HG02885 (cell line): ENCODE measurements at regions not wholly inside any gene's neighbourhood (a gene's known extent, or its start where the extent isn't known, plus 50 kb on each side); places are given as distances from the start of the nearest gene placed in this dataset.
"Not testable (repeated sequence)": the region's sequence is repeated elsewhere in the genome, so short reads cannot be mapped to it uniquely, and the experiment has no call there.

Experiments
- ATAC-seq: cut with Tn5 transposase; IDR thresholded peaks from one replicate; pipeline ENCODE4 v1.9.1; 2021; ENCODE audit warnings: mild to moderate bottlenecking; ENCODE audit not compliant: unreplicated experiment, poor library complexity

- ATAC-seq, result no peak
Observed at GRCh38 chr11:38612701-38613100, 2014.7 kb upstream of the RAG2 start.

GRCh38 chr11:38601371-38601770 is 2003.3 kb upstream of the RAG2 start:
- not testable (repeated sequence) for ATAC-seq

DNA sequence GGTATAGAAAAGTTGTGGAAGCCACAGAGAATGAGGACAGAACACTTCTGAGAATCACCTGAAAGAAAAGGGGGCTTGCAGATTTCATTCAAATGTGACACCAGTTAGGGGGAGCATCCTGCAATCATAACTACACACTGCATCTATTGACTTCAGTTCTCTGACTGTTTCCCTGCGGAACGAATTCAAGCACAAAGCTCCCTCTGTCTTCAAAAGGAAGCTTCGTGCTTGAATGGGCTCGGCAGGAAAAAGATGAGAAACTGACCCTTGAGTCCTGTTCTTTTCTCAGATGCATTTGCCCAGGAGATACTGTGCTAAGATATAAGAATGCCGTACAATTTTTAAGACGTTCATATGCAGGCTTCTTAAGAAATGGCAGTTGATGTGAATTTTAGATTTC is 2000.4 kb upstream of the RAG2 start:
- no peak for ATAC-seq

DNA sequence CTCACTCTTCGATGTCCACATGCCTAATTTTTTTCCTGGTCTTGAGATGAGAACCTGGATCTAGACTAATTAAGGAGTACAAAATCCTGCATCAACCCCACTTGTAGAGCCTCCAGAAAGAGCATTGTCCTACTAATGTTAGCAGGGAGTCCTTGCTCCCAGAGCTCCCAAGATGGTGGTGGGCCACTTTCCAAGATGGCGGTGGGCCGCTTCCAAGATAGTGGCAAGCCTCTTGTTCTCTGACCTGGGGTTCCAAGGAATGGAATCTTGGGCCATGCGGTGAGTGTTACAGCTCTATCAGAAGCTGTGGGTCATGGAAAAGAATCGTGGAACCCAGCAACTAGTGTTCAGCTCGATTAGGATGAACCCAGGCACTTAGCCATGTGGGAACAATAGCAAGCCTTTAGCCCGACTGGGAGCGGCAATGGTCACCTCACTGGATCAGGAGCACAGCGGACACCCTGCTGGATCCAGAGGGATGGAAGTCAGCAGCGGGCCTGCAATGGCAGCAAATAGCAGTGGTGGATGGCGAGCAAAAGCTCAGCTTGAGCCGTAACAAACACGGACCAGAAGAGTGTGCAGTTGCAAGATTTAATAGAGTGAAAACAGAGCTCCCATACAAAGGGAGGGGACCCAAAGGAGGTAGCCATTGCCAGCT is 1997.5 kb upstream of the RAG2 start:
- not testable (repeated sequence) for ATAC-seq

DNA sequence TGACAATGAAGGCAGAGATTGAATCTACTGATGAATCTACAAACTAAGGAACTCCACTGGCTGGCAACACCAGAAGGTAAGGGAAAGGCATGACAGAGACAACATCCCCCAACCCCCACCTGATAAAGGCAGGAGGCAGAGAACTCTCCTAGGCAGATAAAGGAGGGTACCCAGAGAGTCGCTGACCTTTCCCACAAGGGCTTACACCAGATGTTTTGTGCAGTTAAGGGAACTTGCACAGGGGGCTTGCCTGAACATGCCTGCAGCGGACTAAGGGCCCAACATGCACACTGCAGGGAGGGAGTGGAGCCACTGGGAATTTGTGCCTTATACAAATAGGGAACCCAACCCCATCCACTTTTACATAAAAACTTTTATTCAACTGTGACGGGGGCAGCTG is 1996.9 kb upstream of the RAG2 start:
- no peak for ATAC-seq

DNA sequence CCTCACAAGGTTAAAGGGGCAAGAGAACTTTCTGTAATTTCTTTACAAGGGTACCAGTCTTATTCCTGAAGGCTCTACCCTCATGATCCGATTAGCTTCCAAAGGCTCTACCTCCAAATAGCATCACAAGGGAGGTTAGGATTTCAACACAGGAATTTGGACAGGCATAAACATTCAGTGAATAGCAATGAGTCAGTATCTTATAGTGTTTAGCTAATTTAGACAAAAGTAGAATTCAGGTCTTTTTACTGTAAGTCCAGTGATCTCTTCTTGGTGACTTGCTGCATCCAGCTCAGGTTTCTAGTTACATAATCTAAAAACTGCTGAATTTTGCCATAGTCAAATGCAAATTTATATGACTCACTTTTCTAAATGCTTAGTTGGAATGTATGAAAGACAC is 1995.6 kb upstream of the RAG2 start:
- ATAC-seq, result no peak

- no peak for ATAC-seq
Observed at GRCh38 chr11:38582756-38583155, 1984.7 kb upstream of the RAG2 start.

GRCh38 chr11:38582151-38582550 is 1984.1 kb upstream of the RAG2 start:
- no peak for ATAC-seq

DNA sequence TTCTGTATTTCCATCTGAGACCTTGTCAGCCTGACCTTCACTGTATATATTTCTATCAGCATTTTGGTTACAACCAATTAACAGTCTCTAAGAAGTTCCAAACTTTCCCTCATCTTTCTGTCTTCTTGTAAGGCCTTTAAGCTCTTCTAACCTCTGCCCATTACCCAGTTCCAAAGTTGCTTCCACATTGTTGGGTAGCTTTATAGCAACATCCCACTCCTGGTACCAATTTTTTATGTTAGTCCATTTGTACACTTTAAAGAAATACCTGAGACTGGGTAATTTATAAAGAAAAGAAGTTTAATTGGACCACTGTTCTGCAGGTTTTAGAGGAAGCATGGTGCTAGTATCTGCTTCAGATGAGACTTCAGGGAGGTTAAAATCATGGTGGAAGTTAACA is 1979.7 kb upstream of the RAG2 start:
- no peak for ATAC-seq

- no peak for ATAC-seq
Observed at GRCh38 chr11:38562562-38562961, 1964.5 kb upstream of the RAG2 start.

DNA sequence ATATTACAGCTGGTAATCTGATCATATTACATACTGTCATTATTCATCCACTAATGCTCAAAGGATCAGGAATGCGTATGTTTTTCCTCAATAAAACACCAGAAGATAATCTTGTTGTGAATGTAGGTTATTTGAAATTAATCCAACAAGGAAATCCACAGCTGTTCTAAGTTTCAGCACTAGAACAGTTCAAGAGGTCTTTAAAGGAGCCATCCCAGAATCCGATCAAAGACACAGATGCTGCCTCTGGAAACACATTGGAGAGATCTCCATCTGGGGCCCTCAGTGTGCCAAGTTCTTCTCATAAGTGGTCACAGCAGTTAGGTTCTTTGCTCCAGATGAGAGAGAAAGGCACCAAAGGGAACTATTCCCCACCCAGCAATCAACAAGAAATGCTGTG is 1955.1 kb upstream of the RAG2 start:
- ATAC-seq, result no peak

DNA sequence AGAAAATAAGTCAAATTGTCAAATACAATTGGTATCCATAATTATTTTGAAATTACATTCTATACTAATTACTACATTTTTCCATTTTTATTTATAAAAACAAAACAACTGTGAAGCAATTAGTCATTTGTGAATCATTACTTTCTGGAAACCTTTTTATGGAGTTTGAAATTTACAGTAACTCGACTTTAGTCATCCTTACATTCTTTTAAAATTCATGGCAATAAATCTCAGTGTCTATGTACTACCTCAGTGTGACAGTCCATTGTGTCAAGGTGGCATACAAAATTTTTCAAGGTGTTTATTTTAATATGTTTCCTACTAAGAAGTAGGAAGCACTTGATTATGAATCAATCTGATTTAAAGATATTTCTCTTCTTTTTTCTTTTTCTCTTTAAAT is 1949.4 kb upstream of the RAG2 start:
- ATAC-seq, result no peak

DNA sequence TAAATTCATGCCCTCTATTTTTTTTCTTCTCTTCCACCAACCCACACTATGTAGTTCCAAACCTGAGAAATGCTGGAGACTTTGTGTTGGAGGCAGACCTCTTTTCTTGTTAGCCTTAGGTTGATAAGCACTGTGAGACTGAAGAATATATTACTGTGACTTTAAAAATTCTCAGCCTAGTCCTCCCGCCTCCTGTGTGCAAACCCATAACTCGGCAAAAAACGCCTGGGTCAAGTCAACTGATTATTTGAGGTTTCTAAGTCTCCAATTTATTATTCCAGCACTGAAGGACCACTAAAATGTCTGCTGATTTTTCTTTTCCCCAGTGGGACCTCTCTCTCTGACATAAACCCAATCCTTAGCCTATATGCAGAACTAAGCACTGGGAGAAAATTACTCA is 1946.0 kb upstream of the RAG2 start:
- ATAC-seq, result no peak

GRCh38 chr11:38543311-38543710 is 1945.3 kb upstream of the RAG2 start:
- ATAC-seq, result no peak

GRCh38 chr11:38538866-38539680 is 1941.0 kb upstream of the RAG2 start:
- ATAC-seq, result no peak

GRCh38 chr11:38530226-38530625 is 1932.2 kb upstream of the RAG2 start:
- ATAC-seq, result no peak

DNA sequence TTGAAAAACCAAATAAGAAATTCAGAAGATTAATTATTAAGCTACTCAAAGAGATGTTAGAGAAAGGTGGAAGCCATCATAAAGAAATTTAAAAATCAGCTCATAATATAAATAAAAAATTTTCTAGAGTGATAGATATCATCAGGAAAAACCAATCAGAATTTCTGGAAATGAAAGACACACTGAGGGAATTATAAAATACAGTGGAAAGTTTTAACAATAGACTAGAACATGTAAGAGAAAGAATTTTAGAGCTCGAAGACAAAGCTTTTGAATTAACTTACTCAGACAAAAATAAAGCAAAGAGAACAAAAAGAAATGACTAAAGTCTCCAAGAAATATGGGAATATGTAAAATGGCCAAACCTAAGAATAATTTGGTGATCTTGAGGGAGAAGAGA is 1926.9 kb upstream of the RAG2 start:
- no peak for ATAC-seq

DNA sequence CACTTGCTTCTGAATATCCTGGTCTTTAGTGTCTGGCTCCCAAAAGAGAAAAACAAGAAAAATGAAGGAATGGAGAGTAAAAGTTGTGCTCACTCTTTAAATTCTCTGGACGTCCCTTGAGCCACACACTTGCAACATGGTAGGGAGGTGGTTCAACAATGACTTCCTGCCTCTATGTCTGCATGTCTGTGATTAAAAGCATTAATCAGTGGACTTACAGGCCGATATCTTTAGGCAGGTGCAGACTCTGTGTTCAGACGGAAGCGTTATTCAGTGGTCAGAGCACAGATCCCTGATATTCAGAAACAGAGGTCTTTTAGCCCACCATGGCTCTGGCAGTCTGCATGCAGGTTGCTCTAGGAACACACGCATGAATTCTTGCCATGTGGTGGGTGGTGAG is 1920.0 kb upstream of the RAG2 start:
- ATAC-seq, result no peak

- ATAC-seq, result not testable (repeated sequence)
Observed at GRCh38 chr11:38512830-38513229, 1914.8 kb upstream of the RAG2 start.

DNA sequence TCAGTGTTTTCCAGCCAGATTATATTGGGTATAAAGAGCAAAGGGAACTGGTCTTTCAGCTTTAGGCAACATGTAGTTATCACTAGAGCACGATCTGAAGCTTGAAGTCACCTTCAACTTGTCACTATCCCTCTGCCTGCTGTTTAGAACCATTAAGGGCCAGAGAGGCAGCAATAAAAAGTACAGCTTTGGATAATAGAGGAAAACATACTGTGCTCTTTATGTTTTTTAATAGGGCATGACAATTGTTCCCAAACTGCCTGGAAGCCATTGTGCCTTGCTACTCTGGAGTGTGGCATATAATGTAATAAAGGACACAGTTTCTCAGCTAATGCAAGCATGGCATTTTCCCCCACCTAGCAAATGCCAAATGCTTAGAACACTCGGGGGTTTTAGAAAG is 1912.0 kb upstream of the RAG2 start:
- ATAC-seq, result no peak

- ATAC-seq, result no peak
Observed at GRCh38 chr11:38503876-38504275, 1905.8 kb upstream of the RAG2 start.

DNA sequence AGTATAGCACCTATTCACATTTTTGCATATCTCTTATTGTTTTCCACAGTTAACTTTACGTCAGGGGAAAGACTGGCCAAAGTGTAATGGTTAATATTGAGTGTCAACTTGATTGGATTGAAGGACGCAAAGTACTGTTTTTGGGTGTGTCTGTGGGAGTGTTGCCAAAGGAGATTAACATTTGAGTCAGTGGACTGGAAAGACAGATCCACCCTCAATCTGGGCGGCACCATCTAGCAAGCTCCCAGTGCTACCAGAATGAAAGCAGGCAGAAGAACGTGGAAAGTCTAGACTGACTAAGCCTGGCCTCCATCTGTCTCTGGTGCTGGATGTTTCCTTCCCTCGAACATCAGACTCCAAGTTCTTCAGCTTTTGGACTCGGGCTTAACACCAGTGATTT is 1900.7 kb upstream of the RAG2 start:
- no peak for ATAC-seq
